Hepatocyte (in vitro differentiated cells): ENCODE measurements at regions not wholly inside any gene's neighbourhood (a gene's known extent, or its start where the extent isn't known, plus 50 kb on each side); places are given as distances from the start of the nearest gene placed in this dataset. TPM values are rescaled to one million over a fixed set of nuclear protein-coding genes. Genes with fewer than 3 reads are reported as not detected.

Experiments
- DNase-seq: peaks from one replicate; pipeline ENCODE4 v3.0.0-alpha.2; 2016; ENCODE audit warnings: low spot score
- H2AFZ ChIP-seq: fragments of 200-600 bp; sonication (generic); 2 replicates; pipeline ENCODE4 v1.6.0; 2016; ENCODE audit warnings: antibody characterized with exemption, mild to moderate bottlenecking
- H3K27ac ChIP-seq: fragments of 200-600 bp; sonication (generic); 2 replicates; pipeline ENCODE4 v1.5.1; 2016; ENCODE audit warnings: mild to moderate bottlenecking
- H3K27me3 ChIP-seq: fragments of 200-600 bp; sonication (generic); 2 replicates; pipeline ENCODE4 v1.6.1; 2016
- H3K36me3 ChIP-seq: fragments of 200-600 bp; sonication (generic); replicated peaks from 2 replicates; pipeline ENCODE4 v1.5.1; 2016; ENCODE audit warnings: low read depth; ENCODE audit not compliant: insufficient read depth
- H3K4me1 ChIP-seq: fragments of 200-600 bp; sonication (generic); 2 replicates; pipeline ENCODE4 v1.5.1; 2016; ENCODE audit warnings: mild to moderate bottlenecking, moderate library complexity; ENCODE audit not compliant: insufficient read depth
- H3K4me2 ChIP-seq: fragments of 200-600 bp; sonication (generic); 2 replicates; pipeline ENCODE4 v1.6.0; 2016
- H3K4me3 ChIP-seq: fragments of 200-600 bp; sonication (generic); 2 replicates; pipeline ENCODE4 v1.5.1; 2016; ENCODE audit warnings: mild to moderate bottlenecking
- H3K79me2 ChIP-seq: fragments of 200-600 bp; sonication (generic); 2 replicates; pipeline ENCODE4 v1.6.0; 2017; ENCODE audit warnings: mild to moderate bottlenecking
- H3K9me2 ChIP-seq: fragments of 200-600 bp; sonication (generic); replicated peaks from 2 replicates; pipeline ENCODE4 v1.6.0; 2017; ENCODE audit warnings: mild to moderate bottlenecking; ENCODE audit not compliant: insufficient read depth
- H3K9me3 ChIP-seq: fragments of 200-600 bp; sonication (generic); 2 replicates; pipeline ENCODE4 v1.5.1; 2016; ENCODE audit warnings: low read depth, mild to moderate bottlenecking
- H4K20me1 ChIP-seq: fragments of 200-600 bp; sonication (generic); 2 replicates; pipeline ENCODE4 v1.6.0; 2016; ENCODE audit warnings: mild to moderate bottlenecking; ENCODE audit not compliant: insufficient read depth, poor library complexity, severe bottlenecking
- EZH2 ChIP-seq: fragments of 200-600 bp; sonication (generic); IDR thresholded peaks from 2 replicates; pipeline ENCODE4 v1.6.1; 2016; ENCODE audit warnings: antibody characterized with exemption, mild to moderate bottlenecking, borderline replicate concordance
- EZH2phosphoT487 ChIP-seq: fragments of 200-600 bp; sonication (generic); IDR thresholded peaks from one replicate; pipeline ENCODE4 v1.6.1; 2018; ENCODE audit warnings: antibody characterized with exemption, mild to moderate bottlenecking, low read depth, moderate library complexity; ENCODE audit not compliant: unreplicated experiment, severe bottlenecking
- WGBS: methylation state at CpG from one replicate; pipeline ENCODE4 v1.1.6; 2016; ENCODE audit warnings: low lambda C conversion rate; ENCODE audit errors: missing lambda C conversion rate; 5-methylcytosine and 5-hydroxymethylcytosine counted together
- small RNA-seq: library from RNA; depleted of rRNA; stranded (forward); fragments of <200 nt; gene quantifications from one replicate; pipeline ENCODE3, GENCODE V24; 2014
- TF ChIP-seq, protein P1 (sequence below): fragments of 200-600 bp; sonication (generic); IDR thresholded peaks from 2 replicates; pipeline ENCODE4 v1.5.1; 2016; ENCODE audit warnings: antibody characterized with exemption, mild to moderate bottlenecking; ENCODE audit not compliant: poor library complexity

DNA sequence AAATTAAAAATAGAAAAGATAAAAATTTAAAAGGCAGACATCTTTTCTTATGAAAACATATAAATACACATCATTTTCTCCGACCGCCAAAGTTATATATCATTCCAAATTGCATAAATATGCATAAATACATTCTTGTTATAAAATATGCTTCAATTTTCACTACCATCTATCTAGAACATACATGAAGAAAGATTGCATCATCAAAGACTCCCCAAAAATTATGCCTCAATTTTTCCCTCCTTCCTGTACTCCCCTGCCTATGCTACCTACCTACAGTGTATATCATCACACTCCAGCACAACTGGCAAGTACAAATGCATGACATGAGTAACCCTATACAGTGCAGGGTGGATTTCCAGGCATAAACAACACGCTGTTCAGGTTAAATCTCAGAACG is 49.9 kb upstream of the TENT5A start:
- Histone ChIP-seq H3K9me3 (no peaks in the 10 kb centered on the region), H3K9me2 (no peaks in the 10 kb centered on the region), H2AFZ (no peak overlapping the region), H3K4me2 (no peak overlapping the region), H3K36me3 (no peaks in the 10 kb centered on the region), H3K79me2 (no peaks in the 10 kb centered on the region), H3K4me1 (no peaks in the 10 kb centered on the region), H4K20me1 (no peaks in the 10 kb centered on the region), H3K4me3 (no peak overlapping the region), H3K27ac (no peak overlapping the region), H3K27me3 (no peaks in the 10 kb centered on the region)
- TF ChIP-seq, protein P1, sequence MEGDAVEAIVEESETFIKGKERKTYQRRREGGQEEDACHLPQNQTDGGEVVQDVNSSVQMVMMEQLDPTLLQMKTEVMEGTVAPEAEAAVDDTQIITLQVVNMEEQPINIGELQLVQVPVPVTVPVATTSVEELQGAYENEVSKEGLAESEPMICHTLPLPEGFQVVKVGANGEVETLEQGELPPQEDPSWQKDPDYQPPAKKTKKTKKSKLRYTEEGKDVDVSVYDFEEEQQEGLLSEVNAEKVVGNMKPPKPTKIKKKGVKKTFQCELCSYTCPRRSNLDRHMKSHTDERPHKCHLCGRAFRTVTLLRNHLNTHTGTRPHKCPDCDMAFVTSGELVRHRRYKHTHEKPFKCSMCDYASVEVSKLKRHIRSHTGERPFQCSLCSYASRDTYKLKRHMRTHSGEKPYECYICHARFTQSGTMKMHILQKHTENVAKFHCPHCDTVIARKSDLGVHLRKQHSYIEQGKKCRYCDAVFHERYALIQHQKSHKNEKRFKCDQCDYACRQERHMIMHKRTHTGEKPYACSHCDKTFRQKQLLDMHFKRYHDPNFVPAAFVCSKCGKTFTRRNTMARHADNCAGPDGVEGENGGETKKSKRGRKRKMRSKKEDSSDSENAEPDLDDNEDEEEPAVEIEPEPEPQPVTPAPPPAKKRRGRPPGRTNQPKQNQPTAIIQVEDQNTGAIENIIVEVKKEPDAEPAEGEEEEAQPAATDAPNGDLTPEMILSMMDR, result no peak
- TF ChIP-seq EZH2phosphoT487 (no peak), EZH2 (no peak)
- no peak for DNase-seq
- 77% methylated on average over 4 of the region's 4 CpGs for WGBS

Small RNA genes in the stretch of these regions (small RNA-seq; reads per million reads assigned to genes)
- gene AL360157.1, result not detected
